ENCODE measurements at regions not wholly inside any gene's neighbourhood (a gene's known extent, or its start where the extent isn't known, plus 50 kb on each side); places are given as distances from the start of the nearest gene placed in this dataset.

GRCh38 chr12:93323625-93324329 lies 53.9 kb upstream of the NUDT4 start:
- TF ChIP-seq CTCF (IDR thresholded peaks at IDR 0.05): no peak
- no peak for ATAC-seq
- no peaks in the 10 kb centered on the region for H3K36me3 ChIP-seq
- no peaks in the 10 kb centered on the region for H3K9me3 ChIP-seq
- no peaks in the 10 kb centered on the region for H3K27me3 ChIP-seq
- H3K4me3 ChIP-seq: no peak overlapping the region
- intact Hi-C loops (cut with DNase I): no loop called here
- no peak for DNase-seq
- no peaks in the 10 kb centered on the region for H3K4me1 ChIP-seq
- H3K27ac ChIP-seq: no peak overlapping the region

DNA sequence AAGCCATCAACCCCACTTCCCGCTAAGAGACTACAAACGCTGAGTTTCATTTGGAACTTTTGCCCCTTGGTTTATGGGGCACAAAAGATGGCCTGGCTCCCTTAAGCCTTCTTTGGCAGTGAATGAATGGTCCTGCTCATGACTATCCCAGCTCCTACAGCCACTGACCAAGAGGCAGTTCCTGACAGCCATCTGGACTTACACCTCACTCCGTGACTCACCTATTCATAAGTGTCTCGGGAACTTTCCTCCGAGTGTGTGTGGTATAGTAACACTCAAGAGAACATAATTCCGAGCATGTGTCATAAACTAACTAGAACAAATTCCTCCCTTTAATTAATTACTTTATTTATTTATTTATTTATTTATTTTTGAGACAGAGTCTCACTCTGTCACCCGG lies 51.9 kb upstream of the NUDT4 start:
- no peak for ATAC-seq

More for the DNA sequence above, 51.9 kb upstream of the NUDT4 start:
- Histone ChIP-seq H3K9me3 (no peaks in the 10 kb centered on the region), H3K36me3 (no peaks in the 10 kb centered on the region), H3K4me3 (no peak overlapping the region), H3K27ac (no peak overlapping the region), H3K4me1 (no peaks in the 10 kb centered on the region), H3K27me3 (no peaks in the 10 kb centered on the region)
- intact Hi-C loops (cut with DNase I): no loop called here
- DNase-seq: no peak
- no peak for TF ChIP-seq CTCF (IDR thresholded peaks at IDR 0.05)

All from upper lobe of right lung (tissue), 1 donor.